Keratinocyte (primary cell): ENCODE measurements at regions not wholly inside any gene's neighbourhood (a gene's known extent, or its start where the extent isn't known, plus 50 kb on each side); places are given as distances from the start of the nearest gene placed in this dataset.

ENCODE experiments used
- DNase-seq: peaks from one replicate; pipeline ENCODE4 v3.0.0-alpha.2; 2011; ENCODE audit warnings: low read depth, missing footprints, low spot score
- FAIRE-seq: peaks from 2 replicates; lab custom pipeline; 2011; peaks lifted over from hg19 to GRCh38; lab: Jason Lieb, UNC
- H2AFZ ChIP-seq: 2 replicates; pipeline ENCODE4 v1.6.0; 2012; ENCODE audit warnings: low read length, control low read depth, inconsistent platforms; ENCODE audit not compliant: control insufficient read depth
- H3K27ac ChIP-seq: 2 replicates; pipeline ENCODE4 v1.5.1; 2011; ENCODE audit warnings: low read length; ENCODE audit not compliant: control insufficient read depth, insufficient read depth
- H3K27me3 ChIP-seq: 3 replicates; pipeline ENCODE4 v1.6.0; 2011; ENCODE audit warnings: low read length; ENCODE audit not compliant: control insufficient read depth, insufficient read depth; ENCODE audit errors: extremely low read depth
- H3K36me3 ChIP-seq, 2 experiments: 2 replicates in 1 of 2; 3 replicates in 1 of 2; pipeline ENCODE4 v1.5.1; 2011; ENCODE audit warnings: low read length in 2 of 2, mild to moderate bottlenecking in 1 of 2; ENCODE audit not compliant: control insufficient read depth in 2 of 2, insufficient read depth in 2 of 2; ENCODE audit errors: extremely low read depth in 1 of 2
- H3K4me1 ChIP-seq: 3 replicates; pipeline ENCODE4 v1.5.1; 2011; ENCODE audit warnings: low read length; ENCODE audit not compliant: control insufficient read depth, insufficient read depth; ENCODE audit errors: extremely low read depth
- H3K4me2 ChIP-seq: 3 replicates; pipeline ENCODE4 v1.6.0; 2011; ENCODE audit warnings: low read depth, low read length; ENCODE audit not compliant: control insufficient read depth, insufficient read depth; ENCODE audit errors: extremely low read depth
- H3K4me3 ChIP-seq, 3 experiments: fragments of 200-600 bp in 1 of 3; sonication (generic) in 1 of 3; 2 replicates in 2 of 3; 3 replicates in 1 of 3; pipeline ENCODE4 v1.5.1; 2011 to 2016; ENCODE audit warnings: low read length in 3 of 3, mild to moderate bottlenecking in 3 of 3, control low read depth in 2 of 3, inconsistent platforms in 1 of 3, low read depth in 1 of 3, mixed read lengths in 1 of 3, mixed run types in 1 of 3, moderate library complexity in 1 of 3; ENCODE audit not compliant: control insufficient read depth in 2 of 3, insufficient read depth in 2 of 3; ENCODE audit errors: extremely low read depth in 1 of 3
- H3K79me2 ChIP-seq: 2 replicates; pipeline ENCODE4 v1.6.0; 2012; ENCODE audit warnings: low read length; ENCODE audit not compliant: control insufficient read depth, insufficient read depth
- H3K9ac ChIP-seq: 3 replicates; pipeline ENCODE4 v1.6.0; 2011; ENCODE audit warnings: low read length; ENCODE audit not compliant: control insufficient read depth, insufficient read depth; ENCODE audit errors: extremely low read depth
- H3K9me1 ChIP-seq: 3 replicates; pipeline ENCODE4 v1.6.0; 2011; ENCODE audit warnings: low read length; ENCODE audit not compliant: control insufficient read depth, insufficient read depth; ENCODE audit errors: extremely low read depth
- H3K9me3 ChIP-seq: 2 replicates; pipeline ENCODE4 v1.5.1; 2012; ENCODE audit warnings: low read depth, low read length; ENCODE audit not compliant: control insufficient read depth
- H4K20me1 ChIP-seq: 3 replicates; pipeline ENCODE4 v1.6.0; 2011; ENCODE audit warnings: low read length; ENCODE audit not compliant: control insufficient read depth, insufficient read depth; ENCODE audit errors: extremely low read depth
- EZH2 ChIP-seq: IDR thresholded peaks from one replicate; pipeline ENCODE4 v1.6.1; 2012; ENCODE audit warnings: inconsistent platforms, mild to moderate bottlenecking, low read length, moderate library complexity
- dilution Hi-C: fragments of 300-500 bp; cut with MboI; formaldehyde crosslinking; loops from one replicate; pipeline ENCODE4 v1.7.0; 2020; ENCODE audit warnings: low sequenced_read_pairs; ENCODE audit not compliant: extremely low pct_ligation_motif_present
- TF ChIP-seq, protein P1 (sequence below), 3 experiments: IDR thresholded peaks in 1 of 3; conservative IDR thresholded peaks in 1 of 3; optimal IDR thresholded peaks in 1 of 3; 2 replicates in 2 of 3; 3 replicates in 1 of 3; pipeline versions ENCODE3 to v1.5.1; 2011; ENCODE audit warnings: low read length in 3 of 3, mild to moderate bottlenecking in 3 of 3, moderate library complexity in 2 of 3, control low read depth in 1 of 3, inconsistent platforms in 1 of 3; ENCODE audit not compliant: insufficient read depth in 2 of 3; ENCODE audit errors: extremely low read depth in 1 of 3

DNA sequence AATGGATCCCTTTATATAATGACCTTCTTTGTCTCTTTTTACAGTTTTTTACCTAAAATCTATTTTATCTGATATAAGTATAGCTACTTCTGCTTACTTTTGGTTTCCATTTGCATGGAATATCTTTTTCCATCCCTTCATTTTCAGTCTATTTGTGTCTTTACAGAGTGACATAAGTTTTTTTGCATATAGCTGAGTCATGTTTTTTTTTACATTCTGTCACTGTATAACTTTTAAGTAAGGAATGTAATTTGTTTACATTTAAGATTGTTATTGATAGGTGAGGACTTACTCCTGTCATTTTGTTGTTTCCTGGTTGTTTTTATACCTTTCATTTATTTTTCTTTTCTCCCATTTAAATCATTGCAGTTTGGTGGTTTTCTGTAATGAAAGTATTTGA is 402.7 kb upstream of the ADGRL2 start:
- no peak overlapping the region for H3K27ac ChIP-seq

GRCh38 chr1:81392526-81393226 is 408.1 kb upstream of the ADGRL2 start:
- no peak overlapping the region for H2AFZ ChIP-seq
- no peaks in the 10 kb centered on the region for H3K9me3 ChIP-seq
- H3K36me3 ChIP-seq, result no peaks in the 10 kb centered on the region
- no peaks in the 10 kb centered on the region for H3K4me1 ChIP-seq
- H3K27ac ChIP-seq, result no peak overlapping the region
- no peak overlapping the region for H3K9ac ChIP-seq
- DNase-seq (no peak), FAIRE-seq (no peak)
- H3K4me2 ChIP-seq, result no peak overlapping the region
- no peaks in the 10 kb centered on the region for H3K27me3 ChIP-seq
- no peaks in the 10 kb centered on the region for H3K9me1 ChIP-seq
- TF ChIP-seq, protein P1, sequence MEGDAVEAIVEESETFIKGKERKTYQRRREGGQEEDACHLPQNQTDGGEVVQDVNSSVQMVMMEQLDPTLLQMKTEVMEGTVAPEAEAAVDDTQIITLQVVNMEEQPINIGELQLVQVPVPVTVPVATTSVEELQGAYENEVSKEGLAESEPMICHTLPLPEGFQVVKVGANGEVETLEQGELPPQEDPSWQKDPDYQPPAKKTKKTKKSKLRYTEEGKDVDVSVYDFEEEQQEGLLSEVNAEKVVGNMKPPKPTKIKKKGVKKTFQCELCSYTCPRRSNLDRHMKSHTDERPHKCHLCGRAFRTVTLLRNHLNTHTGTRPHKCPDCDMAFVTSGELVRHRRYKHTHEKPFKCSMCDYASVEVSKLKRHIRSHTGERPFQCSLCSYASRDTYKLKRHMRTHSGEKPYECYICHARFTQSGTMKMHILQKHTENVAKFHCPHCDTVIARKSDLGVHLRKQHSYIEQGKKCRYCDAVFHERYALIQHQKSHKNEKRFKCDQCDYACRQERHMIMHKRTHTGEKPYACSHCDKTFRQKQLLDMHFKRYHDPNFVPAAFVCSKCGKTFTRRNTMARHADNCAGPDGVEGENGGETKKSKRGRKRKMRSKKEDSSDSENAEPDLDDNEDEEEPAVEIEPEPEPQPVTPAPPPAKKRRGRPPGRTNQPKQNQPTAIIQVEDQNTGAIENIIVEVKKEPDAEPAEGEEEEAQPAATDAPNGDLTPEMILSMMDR (optimal IDR thresholded peaks at IDR 0.05 in 1 of 3, IDR thresholded peaks at IDR 0.05 in 1 of 3, conservative IDR thresholded peaks at IDR 0.05 in 1 of 3; ENCODE audit: extremely low read depth in 1 of 3, insufficient read depth in 2 of 3, low read length in 3 of 3), result no peak
- no peak for TF ChIP-seq EZH2
- dilution Hi-C loops, result no loop called here
- H3K4me3 ChIP-seq, result no peak overlapping the region
- H3K79me2 ChIP-seq, result no peaks in the 10 kb centered on the region
- H4K20me1 ChIP-seq, result no peaks in the 10 kb centered on the region

More for the DNA sequence above, 402.7 kb upstream of the ADGRL2 start:
- TF ChIP-seq EZH2, result no peak
- TF ChIP-seq, protein P1 (optimal IDR thresholded peaks at IDR 0.05 in 1 of 3, IDR thresholded peaks at IDR 0.05 in 1 of 3, conservative IDR thresholded peaks at IDR 0.05 in 1 of 3; ENCODE audit: extremely low read depth in 1 of 3, insufficient read depth in 2 of 3, low read length in 3 of 3), result no peak
- no peak overlapping the region for H3K4me2 ChIP-seq
- no peaks in the 10 kb centered on the region for H3K36me3 ChIP-seq
- no peaks in the 10 kb centered on the region for H3K79me2 ChIP-seq
- H2AFZ ChIP-seq, result no peak overlapping the region
- no peaks in the 10 kb centered on the region for H3K4me1 ChIP-seq
- no peak for FAIRE-seq
- no peaks in the 10 kb centered on the region for H4K20me1 ChIP-seq
- H3K27me3 ChIP-seq, result no peaks in the 10 kb centered on the region
- no peak overlapping the region for H3K9ac ChIP-seq
- H3K4me3 ChIP-seq, result no peak overlapping the region
- DNase-seq, result no peak
- dilution Hi-C loops, result no loop called here
- H3K9me1 ChIP-seq, result no peaks in the 10 kb centered on the region
- no peaks in the 10 kb centered on the region for H3K9me3 ChIP-seq
